GM21390 (cell line): ENCODE measurements at regions not wholly inside any gene's neighbourhood (a gene's known extent, or its start where the extent isn't known, plus 50 kb on each side); places are given as distances from the start of the nearest gene placed in this dataset.

ENCODE experiments used
- ATAC-seq: cut with Tn5 transposase; IDR thresholded peaks from one replicate; pipeline ENCODE4 v1.9.1; 2021; ENCODE audit not compliant: unreplicated experiment

- ATAC-seq, result no peak
These were observed 59.1 kb upstream of the TMEM244 start for GRCh38 chr6:129920103-129920798.

GRCh38 chr6:129911732-129912131 lies 50.6 kb upstream of the TMEM244 start:
- ATAC-seq, result no peak
